GM23338 (cell line): ENCODE measurements at regions not wholly inside any gene's neighbourhood (a gene's known extent, or its start where the extent isn't known, plus 50 kb on each side); places are given as distances from the start of the nearest gene placed in this dataset.

Experiments used
- ATAC-seq: fragments of 200-7000 bp; cut with Tn5 transposase; 3 replicates; pipeline ENCODE4 v1.9.1; 2020
- DNase-seq: peaks from one replicate; pipeline ENCODE4 v3.0.0-alpha.2; 2015; ENCODE audit warnings: low spot score
- H2AFZ ChIP-seq: fragments of 200-600 bp; sonication (generic); 2 replicates; pipeline ENCODE4 v1.8.0; 2016; ENCODE audit warnings: antibody characterized with exemption, mild to moderate bottlenecking, moderate library complexity
- H3F3A ChIP-seq: fragments of 200-600 bp; sonication (generic); replicated peaks from 2 replicates; pipeline ENCODE4 v1.8.0; 2017; ENCODE audit warnings: antibody characterized with exemption, mixed run types, low read depth
- H3K27ac ChIP-seq: fragments of 200-600 bp; sonication (generic); 2 replicates; pipeline ENCODE4 v1.6.1; 2016; ENCODE audit warnings: low read depth
- H3K27me3 ChIP-seq: fragments of 200-600 bp; sonication (generic); 2 replicates; pipeline ENCODE4 v1.8.0; 2016; ENCODE audit warnings: mild to moderate bottlenecking, mixed run types, moderate library complexity; ENCODE audit not compliant: insufficient read depth
- H3K36me3 ChIP-seq: fragments of 200-600 bp; sonication (generic); 2 replicates; pipeline ENCODE4 v1.8.0; 2016; ENCODE audit warnings: mild to moderate bottlenecking; ENCODE audit not compliant: insufficient read depth
- H3K4me1 ChIP-seq: fragments of 200-600 bp; sonication (generic); 2 replicates; pipeline ENCODE4 v1.8.0; 2016; ENCODE audit warnings: mild to moderate bottlenecking, moderate library complexity; ENCODE audit not compliant: insufficient read depth
- H3K4me2 ChIP-seq: fragments of 200-600 bp; sonication (generic); 2 replicates; pipeline ENCODE4 v1.7.1; 2017; ENCODE audit warnings: mixed run types
- H3K4me3 ChIP-seq: fragments of 200-600 bp; sonication (generic); 2 replicates; pipeline ENCODE4 v1.6.1; 2016; ENCODE audit warnings: mixed run types
- H3K79me2 ChIP-seq: fragments of 200-600 bp; sonication (generic); replicated peaks from 2 replicates; pipeline ENCODE4 v1.8.0; 2017; ENCODE audit warnings: mild to moderate bottlenecking; ENCODE audit not compliant: insufficient read depth
- H3K9me2 ChIP-seq: fragments of 200-600 bp; sonication (generic); 2 replicates; pipeline ENCODE4 v1.8.0; 2017; ENCODE audit not compliant: insufficient read depth
- H4K20me1 ChIP-seq: fragments of 200-600 bp; sonication (generic); replicated peaks from 2 replicates; pipeline ENCODE4 v1.8.0; 2017; ENCODE audit warnings: mild to moderate bottlenecking; ENCODE audit not compliant: insufficient read depth
- H3K27ac Mint-ChIP-seq: 2 replicates; pipeline ENCODE4 v1.8.0; 2020; ENCODE audit warnings: inconsistent platforms, mild to moderate bottlenecking, moderate library complexity, mixed read lengths
- H3K27me3 Mint-ChIP-seq: 3 replicates; pipeline ENCODE4 v1.8.0; 2022; ENCODE audit warnings: low read depth, mild to moderate bottlenecking, moderate library complexity, mixed read lengths, inconsistent platforms; ENCODE audit not compliant: insufficient read depth, poor library complexity
- H3K36me3 Mint-ChIP-seq: 3 replicates; pipeline ENCODE4 v1.8.0; 2021; ENCODE audit warnings: low read depth, mild to moderate bottlenecking, inconsistent platforms, moderate library complexity, mixed read lengths
- H3K4me1 Mint-ChIP-seq: 3 replicates; pipeline ENCODE4 v1.8.0; 2020; ENCODE audit warnings: mild to moderate bottlenecking, inconsistent platforms, mixed read lengths
- H3K4me3 Mint-ChIP-seq: 3 replicates; pipeline ENCODE4 v1.8.0; 2021; ENCODE audit warnings: moderate library complexity, mild to moderate bottlenecking, inconsistent platforms, mixed read lengths
- H3K9me3 Mint-ChIP-seq: 3 replicates; pipeline ENCODE4 v1.8.0; 2020; ENCODE audit warnings: moderate library complexity, mild to moderate bottlenecking, inconsistent platforms, mixed read lengths
- CREB1 ChIP-seq: fragments of 250-450 bp; sonication (Bioruptor Pico); IDR thresholded peaks from 2 replicates; pipeline ENCODE4 v1.5.0; 2020; ENCODE audit warnings: low read depth, mild to moderate bottlenecking, moderate library complexity
- CTCF ChIP-seq, 2 experiments: fragments of 200-600 bp in 1 of 2; sonication (generic) in 1 of 2; conservative IDR thresholded peaks; 2 replicates each; pipeline versions ENCODE4 v1.5.1 to v1.6.1; 2016 to 2017; ENCODE audit warnings: antibody characterized with exemption in 2 of 2, low read depth in 2 of 2, mild to moderate bottlenecking in 2 of 2, moderate library complexity in 1 of 2
- EZH2 ChIP-seq: fragments of 200-600 bp; sonication (generic); IDR thresholded peaks from one replicate; pipeline ENCODE4 v1.8.0; 2017; ENCODE audit warnings: antibody characterized with exemption, mild to moderate bottlenecking, low read depth; ENCODE audit not compliant: unreplicated experiment
- EZH2phosphoT487 ChIP-seq: fragments of 200-600 bp; sonication (generic); IDR thresholded peaks from one replicate; pipeline ENCODE4 v1.8.1; 2018; ENCODE audit warnings: antibody characterized with exemption; ENCODE audit not compliant: unreplicated experiment
- JUNB ChIP-seq: IDR thresholded peaks from one replicate; pipeline ENCODE4 v1.6.1; 2016; ENCODE audit warnings: antibody characterized with exemption; ENCODE audit not compliant: unreplicated experiment
- NANOG ChIP-seq: IDR thresholded peaks from 2 replicates; pipeline ENCODE4 v1.6.1; 2016; ENCODE audit warnings: antibody characterized with exemption, borderline replicate concordance
- POLR2AphosphoS5 ChIP-seq: IDR thresholded peaks from 2 replicates; pipeline ENCODE4 v1.6.1; 2016; ENCODE audit warnings: antibody characterized with exemption, low read depth
- STAT1 ChIP-seq: IDR thresholded peaks from one replicate; pipeline ENCODE4 v1.6.1; 2016; ENCODE audit warnings: antibody characterized with exemption; ENCODE audit not compliant: unreplicated experiment
- ZNF114 ChIP-seq: fragments of 250-450 bp; sonication (Bioruptor Pico); IDR thresholded peaks from 2 replicates; pipeline ENCODE4 v1.5.0; 2020; ENCODE audit warnings: mild to moderate bottlenecking, moderate library complexity
- ZNF331 ChIP-seq: fragments of 250-450 bp; sonication (Bioruptor Pico); IDR thresholded peaks from 2 replicates; pipeline ENCODE4 v1.5.0; 2020; ENCODE audit warnings: low read depth, mild to moderate bottlenecking, moderate library complexity
- ZNF462 ChIP-seq: fragments of 250-450 bp; sonication (Bioruptor Pico); IDR thresholded peaks from 2 replicates; pipeline ENCODE4 v1.5.0; 2020; ENCODE audit warnings: mild to moderate bottlenecking, moderate library complexity
- TF ChIP-seq, protein P1 (sequence below): IDR thresholded peaks from one replicate; pipeline ENCODE4 v1.6.1; 2018; ENCODE audit warnings: antibody characterized with exemption; ENCODE audit not compliant: unreplicated experiment
- TF ChIP-seq, protein P2 (sequence below): IDR thresholded peaks from 2 replicates; pipeline ENCODE4 v1.6.1; 2016; ENCODE audit warnings: antibody characterized with exemption

- Mint-ChIP-seq H3K27ac (no peak overlapping the region), H3K4me3 (no peak overlapping the region)
- ATAC-seq: no peak
Measured at GRCh38 chr10:129049501-129049900, 417.5 kb upstream of the MGMT start.

More at GRCh38 chr10:129049501-129049900, 417.5 kb upstream of the MGMT start:
- no peaks in the 10 kb centered on the region for H3K36me3 Mint-ChIP-seq
- Histone ChIP-seq H3K4me2 (no peak overlapping the region), H3K9me2 (peaks cover 7% of the 10 kb centered on the region; the same call in 1 of the 2 replicates), H3K79me2 (no peaks in the 10 kb centered on the region), H3K27me3 (no peaks in the 10 kb centered on the region), H3K4me3 (no peak overlapping the region), H3K36me3 (no peaks in the 10 kb centered on the region), H4K20me1 (no peaks in the 10 kb centered on the region), H3K27ac (no peak overlapping the region), H2AFZ (no peak overlapping the region), H3K4me1 (no peaks in the 10 kb centered on the region), H3F3A (no peaks in the 10 kb centered on the region)
- H3K27me3 Mint-ChIP-seq: peaks cover 4% of the 10 kb centered on the region
- no peak for TF ChIP-seq ZNF331 (CRISPR knock-in tag)
- TF ChIP-seq NANOG: no peak
- TF ChIP-seq POLR2AphosphoS5: no peak
- no peak for TF ChIP-seq CREB1 (CRISPR knock-in tag)
- TF ChIP-seq CTCF (conservative IDR thresholded peaks at IDR 0.05; ENCODE audit: low read depth in 2 of 2): no peak
- TF ChIP-seq JUNB: no peak
- no peak for TF ChIP-seq STAT1
- TF ChIP-seq ZNF114 (CRISPR knock-in tag): no peak
- no peak for TF ChIP-seq EZH2
- TF ChIP-seq, protein P1, sequence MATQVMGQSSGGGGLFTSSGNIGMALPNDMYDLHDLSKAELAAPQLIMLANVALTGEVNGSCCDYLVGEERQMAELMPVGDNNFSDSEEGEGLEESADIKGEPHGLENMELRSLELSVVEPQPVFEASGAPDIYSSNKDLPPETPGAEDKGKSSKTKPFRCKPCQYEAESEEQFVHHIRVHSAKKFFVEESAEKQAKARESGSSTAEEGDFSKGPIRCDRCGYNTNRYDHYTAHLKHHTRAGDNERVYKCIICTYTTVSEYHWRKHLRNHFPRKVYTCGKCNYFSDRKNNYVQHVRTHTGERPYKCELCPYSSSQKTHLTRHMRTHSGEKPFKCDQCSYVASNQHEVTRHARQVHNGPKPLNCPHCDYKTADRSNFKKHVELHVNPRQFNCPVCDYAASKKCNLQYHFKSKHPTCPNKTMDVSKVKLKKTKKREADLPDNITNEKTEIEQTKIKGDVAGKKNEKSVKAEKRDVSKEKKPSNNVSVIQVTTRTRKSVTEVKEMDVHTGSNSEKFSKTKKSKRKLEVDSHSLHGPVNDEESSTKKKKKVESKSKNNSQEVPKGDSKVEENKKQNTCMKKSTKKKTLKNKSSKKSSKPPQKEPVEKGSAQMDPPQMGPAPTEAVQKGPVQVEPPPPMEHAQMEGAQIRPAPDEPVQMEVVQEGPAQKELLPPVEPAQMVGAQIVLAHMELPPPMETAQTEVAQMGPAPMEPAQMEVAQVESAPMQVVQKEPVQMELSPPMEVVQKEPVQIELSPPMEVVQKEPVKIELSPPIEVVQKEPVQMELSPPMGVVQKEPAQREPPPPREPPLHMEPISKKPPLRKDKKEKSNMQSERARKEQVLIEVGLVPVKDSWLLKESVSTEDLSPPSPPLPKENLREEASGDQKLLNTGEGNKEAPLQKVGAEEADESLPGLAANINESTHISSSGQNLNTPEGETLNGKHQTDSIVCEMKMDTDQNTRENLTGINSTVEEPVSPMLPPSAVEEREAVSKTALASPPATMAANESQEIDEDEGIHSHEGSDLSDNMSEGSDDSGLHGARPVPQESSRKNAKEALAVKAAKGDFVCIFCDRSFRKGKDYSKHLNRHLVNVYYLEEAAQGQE: no peak
- TF ChIP-seq, protein P2, sequence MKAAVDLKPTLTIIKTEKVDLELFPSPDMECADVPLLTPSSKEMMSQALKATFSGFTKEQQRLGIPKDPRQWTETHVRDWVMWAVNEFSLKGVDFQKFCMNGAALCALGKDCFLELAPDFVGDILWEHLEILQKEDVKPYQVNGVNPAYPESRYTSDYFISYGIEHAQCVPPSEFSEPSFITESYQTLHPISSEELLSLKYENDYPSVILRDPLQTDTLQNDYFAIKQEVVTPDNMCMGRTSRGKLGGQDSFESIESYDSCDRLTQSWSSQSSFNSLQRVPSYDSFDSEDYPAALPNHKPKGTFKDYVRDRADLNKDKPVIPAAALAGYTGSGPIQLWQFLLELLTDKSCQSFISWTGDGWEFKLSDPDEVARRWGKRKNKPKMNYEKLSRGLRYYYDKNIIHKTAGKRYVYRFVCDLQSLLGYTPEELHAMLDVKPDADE: no peak
- no peak for TF ChIP-seq EZH2phosphoT487
- TF ChIP-seq ZNF462 (CRISPR knock-in tag): no peak
- H3K4me1 Mint-ChIP-seq: no peaks in the 10 kb centered on the region
- no peak for DNase-seq
- H3K9me3 Mint-ChIP-seq: no peaks in the 10 kb centered on the region
